ENCODE measurements at regions not wholly inside any gene's neighbourhood (a gene's known extent, or its start where the extent isn't known, plus 50 kb on each side); places are given as distances from the start of the nearest gene placed in this dataset.

DNA sequence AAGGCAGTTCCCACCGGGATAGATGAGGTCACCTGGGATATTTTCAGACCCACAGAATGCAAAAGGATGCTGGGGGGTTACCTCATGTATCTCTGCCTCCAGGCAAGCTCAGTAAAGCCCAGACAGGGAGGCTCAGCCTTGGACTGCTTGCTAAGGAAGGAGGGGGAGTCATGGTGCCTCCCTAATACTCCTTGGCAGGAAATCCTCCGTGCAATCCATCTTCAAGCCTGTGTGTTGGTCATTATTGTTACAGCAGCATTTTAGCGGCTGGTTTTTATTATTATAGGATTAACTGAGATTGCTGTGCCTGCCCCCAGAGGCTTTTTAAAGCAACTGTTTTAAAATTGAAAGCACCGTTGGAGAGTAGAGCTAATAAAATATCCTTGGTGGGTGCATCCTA is 188.5 kb upstream of the UBL3 start:
- Histone ChIP-seq H3K27ac (ENCODE audit: low read length) (no peak overlapping the region), H3K4me3 (ENCODE audit: low read length) (no peak overlapping the region), H3K27me3 (ENCODE audit: control insufficient read depth, insufficient read depth, low read length) (peaks cover 12% of the 10 kb centered on the region), H3K4me1 (ENCODE audit: control insufficient read depth, insufficient read depth, low read length) (peaks cover 5% of the 10 kb centered on the region), H3K36me3 (ENCODE audit: control insufficient read depth, insufficient read depth, low read length) (no peaks in the 10 kb centered on the region), H3K9me3 (replicated peaks; ENCODE audit: control insufficient read depth, low read depth, low read length) (no peaks in the 10 kb centered on the region)
- DNase-seq = peak; percentile 52
- WGBS (ENCODE audit: insufficient coverage) = 5% methylated on average over 2 of the region's 4 CpGs

DNA sequence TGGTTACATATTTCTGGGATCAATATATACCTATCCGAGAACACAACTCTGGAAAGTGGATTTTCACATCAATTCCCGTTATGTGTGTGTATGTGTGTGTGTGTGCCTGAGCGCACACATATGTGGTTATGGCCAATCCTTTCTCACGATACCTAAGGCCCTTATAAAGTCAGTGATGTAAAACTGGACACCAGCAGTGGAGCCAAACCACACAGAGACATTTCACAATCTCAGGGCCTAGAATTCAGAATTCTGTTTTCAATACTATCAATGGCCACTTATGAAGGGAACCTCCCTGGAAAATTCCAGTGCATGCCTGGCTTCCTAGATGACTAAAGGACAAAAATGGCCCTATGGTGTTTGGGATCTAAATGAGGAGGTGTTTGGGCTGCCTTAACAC is 187.3 kb upstream of the UBL3 start:
- no peak for DNase-seq
- H3K4me3 ChIP-seq (ENCODE audit: low read length) = no peak overlapping the region
- H3K27ac ChIP-seq (ENCODE audit: low read length) = no peak overlapping the region
- H3K36me3 ChIP-seq (ENCODE audit: control insufficient read depth, insufficient read depth, low read length) = no peaks in the 10 kb centered on the region
- WGBS (ENCODE audit: insufficient coverage) = 80% methylated on average over 1 of the region's 4 CpGs
- no peaks in the 10 kb centered on the region for H3K9me3 ChIP-seq (replicated peaks; ENCODE audit: control insufficient read depth, low read depth, low read length)
- H3K27me3 ChIP-seq (ENCODE audit: control insufficient read depth, insufficient read depth, low read length) = peaks cover 12% of the 10 kb centered on the region
- peaks cover 16% of the 10 kb centered on the region for H3K4me1 ChIP-seq (ENCODE audit: control insufficient read depth, insufficient read depth, low read length)

- peaks cover 12% of the 10 kb centered on the region for H3K27me3 ChIP-seq (ENCODE audit: control insufficient read depth, insufficient read depth, low read length)
- peaks cover 16% of the 10 kb centered on the region for H3K4me1 ChIP-seq (ENCODE audit: control insufficient read depth, insufficient read depth, low read length)
- H3K36me3 ChIP-seq (ENCODE audit: control insufficient read depth, insufficient read depth, low read length) = no peaks in the 10 kb centered on the region
- no peaks in the 10 kb centered on the region for H3K9me3 ChIP-seq (replicated peaks; ENCODE audit: control insufficient read depth, low read depth, low read length)
- DNase-seq = no peak
- no peak overlapping the region for H3K27ac ChIP-seq (ENCODE audit: low read length)
- 61% methylated on average over 5 of the region's 6 CpGs for WGBS (ENCODE audit: insufficient coverage)
- H3K4me3 ChIP-seq (ENCODE audit: low read length) = no peak overlapping the region
Observed at GRCh38 chr13:30037306-30037705, 186.9 kb upstream of the UBL3 start.

DNA sequence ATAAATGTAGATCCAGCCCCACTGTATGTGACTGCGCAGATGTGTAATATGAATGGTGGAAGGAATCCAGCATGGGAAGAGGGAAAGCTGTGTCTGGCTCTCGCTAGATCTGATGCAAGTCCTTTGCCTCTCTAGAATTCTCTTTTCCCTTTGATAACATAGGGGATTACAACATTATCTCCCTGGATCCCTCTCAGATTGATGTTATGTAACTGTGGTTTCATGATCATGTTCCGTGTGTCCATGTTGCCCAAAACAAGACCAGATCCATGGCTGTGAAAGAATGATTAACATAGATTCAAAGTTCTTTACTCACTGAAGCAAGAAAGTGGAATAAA is 184.0 kb upstream of the UBL3 start:
- H3K4me3 ChIP-seq (ENCODE audit: low read length) = no peak overlapping the region
- DNase-seq = peak; percentile 90
- peak overlapping the region; percentile 72 for H3K27ac ChIP-seq (ENCODE audit: low read length)
- H3K9me3 ChIP-seq (replicated peaks; ENCODE audit: control insufficient read depth, low read depth, low read length) = no peaks in the 10 kb centered on the region
- WGBS (ENCODE audit: insufficient coverage) = no CpG with 5 or more reads among the region's 3 CpGs
- peaks cover 16% of the 10 kb centered on the region for H3K4me1 ChIP-seq (ENCODE audit: control insufficient read depth, insufficient read depth, low read length)
- H3K36me3 ChIP-seq (ENCODE audit: control insufficient read depth, insufficient read depth, low read length) = no peaks in the 10 kb centered on the region
- peaks cover 3% of the 10 kb centered on the region for H3K27me3 ChIP-seq (ENCODE audit: control insufficient read depth, insufficient read depth, low read length)

DNA sequence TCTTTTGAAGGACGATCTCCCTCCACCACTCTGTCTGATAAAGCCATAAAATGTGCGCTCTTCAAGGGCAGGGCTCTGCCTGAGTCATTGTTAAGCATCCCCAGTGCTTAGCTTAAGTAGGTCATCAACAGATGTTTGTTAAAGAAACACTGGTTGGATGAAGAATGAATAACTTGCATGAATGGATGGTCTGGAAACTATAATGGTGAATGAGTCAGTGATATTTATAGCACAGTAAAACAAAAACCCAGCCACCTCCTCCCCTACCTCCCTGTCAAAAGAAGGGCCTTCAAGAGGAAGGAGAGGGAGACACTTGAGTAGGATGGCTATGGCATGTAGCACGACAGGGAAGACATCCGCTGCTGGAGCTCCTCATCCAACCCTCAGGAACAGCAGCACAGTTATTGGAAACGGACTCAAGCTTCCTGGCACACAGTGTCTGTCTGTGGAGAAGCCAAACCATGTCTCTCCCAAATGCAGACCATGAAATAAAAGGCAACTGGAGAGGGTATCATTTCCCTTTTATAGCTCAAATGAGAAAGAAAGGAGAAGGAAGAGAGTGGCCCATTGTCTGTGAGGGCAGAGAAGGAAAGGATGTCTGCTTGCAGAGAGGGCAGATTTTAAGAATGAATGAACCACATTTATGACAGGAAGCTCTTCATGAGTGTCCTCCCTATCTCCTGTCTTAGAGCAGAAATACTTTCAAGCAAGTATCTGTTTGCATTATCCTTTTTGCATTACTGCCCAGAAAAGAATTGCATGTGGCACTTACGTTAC is 183.5 kb upstream of the UBL3 start:
- H3K27ac ChIP-seq (ENCODE audit: low read length) = peak overlapping the region; percentile 72

DNA sequence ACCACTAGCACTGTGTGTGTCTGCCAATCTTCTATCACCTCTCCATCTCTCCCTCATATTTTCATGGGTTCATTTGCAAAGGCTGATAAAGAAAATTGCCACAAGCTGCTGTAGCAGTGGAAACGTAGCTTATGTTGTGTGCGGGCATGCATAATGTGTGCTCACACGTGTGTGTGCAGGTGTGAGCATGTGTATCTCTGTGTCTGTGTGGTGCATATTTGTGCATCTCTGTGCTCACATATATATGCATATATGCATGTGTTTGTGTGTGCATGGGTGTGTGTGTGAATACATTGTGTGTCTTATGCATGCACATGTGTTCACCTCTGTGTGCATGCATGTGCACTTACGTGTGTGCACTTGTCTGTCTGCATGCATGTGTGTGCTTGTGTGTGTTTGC is 181.8 kb upstream of the UBL3 start:
- peaks cover 16% of the 10 kb centered on the region for H3K4me1 ChIP-seq (ENCODE audit: control insufficient read depth, insufficient read depth, low read length)
- H3K9me3 ChIP-seq (replicated peaks; ENCODE audit: control insufficient read depth, low read depth, low read length) = no peaks in the 10 kb centered on the region
- WGBS (ENCODE audit: insufficient coverage) = 87% methylated on average over 4 of the region's 4 CpGs

More for the DNA sequence above, 183.5 kb upstream of the UBL3 start:
- peak; percentile 89 for DNase-seq
- Histone ChIP-seq H3K9me3 (replicated peaks; ENCODE audit: control insufficient read depth, low read depth, low read length) (no peaks in the 10 kb centered on the region), H3K27me3 (ENCODE audit: control insufficient read depth, insufficient read depth, low read length) (peaks cover 3% of the 10 kb centered on the region), H3K4me1 (ENCODE audit: control insufficient read depth, insufficient read depth, low read length) (peaks cover 16% of the 10 kb centered on the region), H3K4me3 (ENCODE audit: low read length) (no peak overlapping the region), H3K36me3 (ENCODE audit: control insufficient read depth, insufficient read depth, low read length) (no peaks in the 10 kb centered on the region)
- WGBS (ENCODE audit: insufficient coverage) = 38% methylated on average over 2 of the region's 6 CpGs

GRCh38 chr13:30031488-30031887 is 181.1 kb upstream of the UBL3 start:
- 100% methylated on average over 2 of the region's 5 CpGs for WGBS (ENCODE audit: insufficient coverage)
- H3K36me3 ChIP-seq (ENCODE audit: control insufficient read depth, insufficient read depth, low read length) = no peaks in the 10 kb centered on the region
- no peak overlapping the region for H3K4me3 ChIP-seq (ENCODE audit: low read length)

More for the DNA sequence above, 181.8 kb upstream of the UBL3 start:
- DNase-seq = no peak
- no peak overlapping the region for H3K27ac ChIP-seq (ENCODE audit: low read length)
- no peak overlapping the region for H3K4me3 ChIP-seq (ENCODE audit: low read length)
- H3K36me3 ChIP-seq (ENCODE audit: control insufficient read depth, insufficient read depth, low read length) = no peaks in the 10 kb centered on the region
- H3K27me3 ChIP-seq (ENCODE audit: control insufficient read depth, insufficient read depth, low read length) = no peaks in the 10 kb centered on the region

GRCh38 chr13:30030141-30030750 is 179.8 kb upstream of the UBL3 start:
- DNase-seq = no peak
- Histone ChIP-seq H3K27me3 (ENCODE audit: control insufficient read depth, insufficient read depth, low read length) (no peaks in the 10 kb centered on the region), H3K27ac (ENCODE audit: low read length) (no peak overlapping the region), H3K9me3 (replicated peaks; ENCODE audit: control insufficient read depth, low read depth, low read length) (no peaks in the 10 kb centered on the region), H3K36me3 (ENCODE audit: control insufficient read depth, insufficient read depth, low read length) (no peaks in the 10 kb centered on the region), H3K4me1 (ENCODE audit: control insufficient read depth, insufficient read depth, low read length) (peaks cover 15% of the 10 kb centered on the region), H3K4me3 (ENCODE audit: low read length) (no peak overlapping the region)
- WGBS (ENCODE audit: insufficient coverage) = no CpG with 5 or more reads among the region's 4 CpGs

More at GRCh38 chr13:30031488-30031887, 181.1 kb upstream of the UBL3 start:
- Histone ChIP-seq H3K9me3 (replicated peaks; ENCODE audit: control insufficient read depth, low read depth, low read length) (no peaks in the 10 kb centered on the region), H3K4me1 (ENCODE audit: control insufficient read depth, insufficient read depth, low read length) (peaks cover 16% of the 10 kb centered on the region), H3K27me3 (ENCODE audit: control insufficient read depth, insufficient read depth, low read length) (no peaks in the 10 kb centered on the region), H3K27ac (ENCODE audit: low read length) (no peak overlapping the region)
- no peak for DNase-seq

DNA sequence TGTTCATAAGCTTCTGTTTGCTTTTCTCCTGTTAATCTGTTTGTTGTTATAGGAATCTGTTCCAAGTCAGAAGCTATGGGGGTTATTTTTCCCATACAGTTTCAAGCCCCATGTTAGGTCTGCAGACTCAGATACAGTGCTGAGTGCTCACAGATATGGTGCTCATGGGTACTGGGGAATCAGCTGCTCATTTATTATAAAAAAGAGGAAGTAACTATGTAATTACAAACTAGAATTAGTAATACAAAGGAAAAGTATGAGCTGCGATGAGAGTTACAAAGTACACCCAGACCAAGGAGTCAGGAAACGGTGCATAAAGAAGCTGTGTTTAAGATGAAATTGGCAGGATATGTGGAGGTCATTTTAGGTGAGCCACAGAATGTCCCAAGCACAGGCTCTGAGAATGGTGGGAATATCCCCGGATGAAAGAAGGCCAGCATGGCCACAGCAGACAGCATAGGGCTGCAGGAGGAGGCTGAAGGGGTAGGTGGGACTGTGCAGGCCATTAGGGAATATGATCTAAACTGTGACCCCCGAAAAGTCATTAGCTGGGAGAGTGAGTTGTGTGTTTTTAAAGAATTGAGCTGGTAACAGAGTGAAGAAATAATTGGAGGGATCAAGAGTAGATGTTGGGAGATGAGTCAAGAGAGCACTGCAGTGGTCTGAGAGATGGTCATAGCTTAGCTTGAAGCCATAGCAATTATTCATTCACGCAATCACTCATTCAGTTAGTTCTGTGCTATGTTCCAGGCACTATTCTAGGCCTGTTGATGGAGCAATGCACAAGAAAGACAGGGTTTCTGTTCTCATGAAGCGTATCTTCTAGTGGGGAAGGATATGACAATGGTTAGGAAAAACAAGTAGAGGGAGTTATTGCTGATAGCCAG is 177.4 kb upstream of the UBL3 start:
- Histone ChIP-seq H3K27me3 (ENCODE audit: control insufficient read depth, insufficient read depth, low read length) (no peaks in the 10 kb centered on the region), H3K27ac (ENCODE audit: low read length) (no peak overlapping the region), H3K4me1 (ENCODE audit: control insufficient read depth, insufficient read depth, low read length) (peaks cover under 1% of the 10 kb centered on the region), H3K36me3 (ENCODE audit: control insufficient read depth, insufficient read depth, low read length) (no peaks in the 10 kb centered on the region), H3K4me3 (ENCODE audit: low read length) (no peak overlapping the region), H3K9me3 (replicated peaks; ENCODE audit: control insufficient read depth, low read depth, low read length) (no peaks in the 10 kb centered on the region)
- WGBS (ENCODE audit: insufficient coverage) = 74% methylated on average over 4 of the region's 6 CpGs
- peak; percentile 13 for DNase-seq

DNA sequence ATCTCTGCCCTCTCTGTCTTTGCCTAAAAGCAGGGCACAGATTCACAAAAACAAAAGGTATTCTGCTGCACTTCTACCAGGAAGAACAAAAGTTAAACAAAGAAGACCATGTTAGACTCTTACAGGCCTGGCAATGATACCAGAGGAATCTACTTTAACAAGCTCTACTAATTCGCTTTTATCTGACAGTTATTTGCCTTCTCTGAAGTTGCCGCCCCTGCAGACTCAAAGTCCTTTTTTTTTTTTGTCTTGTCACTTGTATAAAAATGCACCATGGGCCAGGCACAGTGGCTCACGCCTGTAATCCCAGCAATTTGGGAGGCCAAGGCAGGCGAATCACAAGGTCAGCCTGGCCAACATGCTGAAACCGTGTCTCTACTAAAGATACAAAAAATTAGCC is 176.5 kb upstream of the UBL3 start:
- no peaks in the 10 kb centered on the region for H3K36me3 ChIP-seq (ENCODE audit: control insufficient read depth, insufficient read depth, low read length)
- 88% methylated on average over 1 of the region's 5 CpGs for WGBS (ENCODE audit: insufficient coverage)
- DNase-seq = no peak
- no peak overlapping the region for H3K27ac ChIP-seq (ENCODE audit: low read length)
- H3K4me3 ChIP-seq (ENCODE audit: low read length) = no peak overlapping the region
- H3K27me3 ChIP-seq (ENCODE audit: control insufficient read depth, insufficient read depth, low read length) = no peaks in the 10 kb centered on the region
- H3K4me1 ChIP-seq (ENCODE audit: control insufficient read depth, insufficient read depth, low read length) = no peaks in the 10 kb centered on the region
- no peaks in the 10 kb centered on the region for H3K9me3 ChIP-seq (replicated peaks; ENCODE audit: control insufficient read depth, low read depth, low read length)
